VCaP (cell line): ENCODE measurements at regions not wholly inside any gene's neighbourhood (a gene's known extent, or its start where the extent isn't known, plus 50 kb on each side); places are given as distances from the start of the nearest gene placed in this dataset.
"Not testable (repeated sequence)": the region's sequence is repeated elsewhere in the genome, so short reads cannot be mapped to it uniquely, and the experiment has no call there.

Experiments used
- H3K27ac ChIP-seq: fragments of 450-650 bp; 2 replicates; pipeline ENCODE4 v1.5.1; 2017
- CTCF ChIP-seq: fragments of 450-650 bp; conservative IDR thresholded peaks from 2 replicates; pipeline ENCODE4 v1.5.1; 2017; ENCODE audit warnings: mild to moderate bottlenecking, moderate library complexity

GRCh38 chr6:20263059-20263458, 50.8 kb upstream of the MBOAT1 start:
- H3K27ac ChIP-seq, result no peak overlapping the region
- no peak for TF ChIP-seq CTCF

DNA sequence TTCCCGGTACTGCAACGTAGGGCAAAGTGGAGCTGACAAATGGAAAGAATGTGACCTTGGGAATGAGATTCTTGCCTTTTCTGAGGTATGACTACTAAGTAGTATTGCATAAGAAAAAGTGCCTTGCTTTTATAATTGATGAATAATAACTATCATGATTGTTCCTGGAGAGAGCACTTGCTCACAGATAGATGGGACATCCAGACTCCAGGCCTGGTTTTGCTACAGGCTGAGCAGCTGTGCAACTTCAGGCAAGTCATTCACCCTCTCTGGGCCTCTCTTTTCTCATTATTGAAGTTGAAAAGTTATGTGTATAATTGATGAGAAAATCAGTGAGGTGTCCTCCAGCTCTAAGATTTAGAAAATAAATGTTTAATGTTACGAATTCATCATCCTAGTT, 53.6 kb upstream of the MBOAT1 start:
- no peak for TF ChIP-seq CTCF
- no peak overlapping the region for H3K27ac ChIP-seq

- H3K27ac ChIP-seq, result no peak overlapping the region
- TF ChIP-seq CTCF, result no peak
These were observed 54.8 kb upstream of the MBOAT1 start for GRCh38 chr6:20266851-20267608.

GRCh38 chr6:20269181-20269580, 56.9 kb upstream of the MBOAT1 start:
- no peak overlapping the region for H3K27ac ChIP-seq
- no peak for TF ChIP-seq CTCF

DNA sequence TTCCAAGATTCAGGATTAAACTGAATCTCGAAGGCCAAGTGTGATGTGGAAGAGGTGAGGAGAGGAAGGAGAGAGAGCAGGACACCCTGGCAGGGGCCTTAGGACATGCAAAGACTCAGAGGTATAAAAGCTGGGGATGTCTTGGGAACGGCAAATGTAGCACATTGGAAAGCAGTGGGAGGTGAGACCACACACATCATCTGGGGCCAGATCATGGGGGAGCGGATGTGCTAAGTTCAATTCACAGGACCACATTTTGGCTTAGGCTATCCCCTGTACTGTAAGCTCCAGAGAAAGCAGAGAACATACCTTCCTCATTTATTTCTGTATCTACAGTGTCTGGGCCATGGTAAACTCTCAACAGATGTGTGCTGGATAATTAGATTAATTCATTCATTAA, 59.5 kb upstream of the MBOAT1 start:
- no peak overlapping the region for H3K27ac ChIP-seq
- no peak for TF ChIP-seq CTCF

- no peak for TF ChIP-seq CTCF
- H3K27ac ChIP-seq, result no peak overlapping the region
These were observed 61.9 kb upstream of the MBOAT1 start for GRCh38 chr6:20274137-20274536.

- H3K27ac ChIP-seq, result not testable (repeated sequence)
These were observed 63.6 kb upstream of the MBOAT1 start for GRCh38 chr6:20275837-20276236.

- not testable (repeated sequence) for H3K27ac ChIP-seq
These were observed 65.5 kb upstream of the MBOAT1 start for GRCh38 chr6:20277724-20278123.

GRCh38 chr6:20279051-20279450, 66.8 kb upstream of the MBOAT1 start:
- no peak for TF ChIP-seq CTCF

More at GRCh38 chr6:20279051-20279450, 66.8 kb upstream of the MBOAT1 start:
- no peak overlapping the region for H3K27ac ChIP-seq
